NCI-H82 (cell line): ENCODE measurements at regions not wholly inside any gene's neighbourhood (a gene's known extent, or its start where the extent isn't known, plus 50 kb on each side); places are given as distances from the start of the nearest gene placed in this dataset.

Experiments
- DNase-seq: peaks from one replicate; lab custom pipeline; 2025; lab: John Stamatoyannopoulos, UW

DNA sequence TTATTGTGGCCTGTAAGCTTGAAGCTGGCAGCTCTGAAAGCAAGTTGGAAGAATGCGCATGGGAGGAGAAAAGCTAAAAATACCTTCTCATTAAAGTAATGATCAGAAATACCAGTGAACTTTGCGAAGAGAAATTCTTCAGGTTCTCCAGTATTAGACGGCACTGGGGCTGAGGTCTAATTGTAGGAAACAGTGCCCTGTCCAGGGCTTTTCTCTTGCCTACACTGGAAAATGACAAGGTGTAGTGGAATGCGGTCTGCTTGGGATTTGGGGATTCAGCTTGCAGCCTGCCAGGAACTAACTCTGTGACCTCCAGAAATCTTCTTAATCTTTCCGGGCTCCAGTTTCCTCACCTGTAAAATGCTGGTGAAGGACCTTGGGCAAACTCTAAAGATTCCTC is 53.3 kb upstream of the KCNJ16 start:
- no peak for DNase-seq

DNA sequence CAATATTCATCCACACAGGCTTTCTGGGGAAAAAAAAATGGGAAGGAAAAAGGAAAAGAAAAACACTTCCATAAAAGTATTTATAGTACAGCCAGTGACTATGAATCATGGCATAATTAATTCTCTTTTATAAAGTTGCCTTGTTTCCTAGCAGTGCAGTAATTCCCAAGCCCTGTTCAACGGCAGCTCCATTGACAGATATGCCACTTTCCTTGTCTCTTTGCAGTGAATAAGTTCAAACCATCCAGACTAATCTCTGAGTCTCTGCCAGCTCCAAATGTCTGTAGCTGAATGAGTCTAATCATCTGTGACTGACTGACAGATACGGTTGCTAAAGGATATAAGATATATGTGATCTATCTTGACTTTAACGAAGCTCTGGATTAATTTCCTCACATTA is 52.9 kb upstream of the KCNJ16 start:
- peak; percentile 7 for DNase-seq

DNA sequence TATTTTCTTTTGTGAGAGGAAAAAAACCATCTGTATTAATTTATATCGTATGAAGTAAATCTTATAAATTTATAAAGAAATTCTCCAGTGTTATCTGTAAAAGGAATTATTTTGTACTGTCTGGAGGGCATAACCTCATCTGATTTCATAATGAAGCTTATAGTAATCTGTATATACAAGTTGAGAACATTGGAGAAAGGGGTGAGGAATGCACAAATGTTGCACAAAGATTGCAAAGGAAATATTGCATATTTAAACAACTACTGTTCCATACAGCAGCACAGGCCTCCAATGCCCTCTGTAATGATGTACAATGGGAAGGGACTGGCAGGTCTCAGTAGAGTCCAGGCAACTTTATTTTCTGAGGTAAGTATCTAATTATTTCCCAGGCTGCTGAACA is 50.8 kb upstream of the KCNJ16 start:
- no peak for DNase-seq
